Activated CD4-positive, alpha-beta T cell treated with anti-CD3 and anti-CD28 coated beads, Interleukin-2, amount 10 ng/mL, durations not matched to agents 7 days and 5 days (primary cell): ENCODE measurements at regions not wholly inside any gene's neighbourhood (a gene's known extent, or its start where the extent isn't known, plus 50 kb on each side); places are given as distances from the start of the nearest gene placed in this dataset.

ENCODE experiments used
- CTCF ChIA-PET: fragments of 350-600 bp; sonication (Branson Sonifier 250); formaldehyde crosslinking; loops from one replicate; lab custom pipeline; 2021; ENCODE audit warnings: antibody characterized with exemption; lab: Charles Lee
- POLR2A ChIA-PET: fragments of 350-600 bp; sonication (Branson Sonifier 250); formaldehyde crosslinking; loops from one replicate; lab custom pipeline; 2021; ENCODE audit warnings: antibody characterized with exemption; lab: Charles Lee
- DNase-seq: peaks from one replicate; pipeline ENCODE4 v3.0.0-alpha.2; 2020
- H3K27ac Mint-ChIP-seq: one replicate; pipeline ENCODE4 v1.8.0; 2021; ENCODE audit warnings: mild to moderate bottlenecking, moderate library complexity, mixed read lengths
- H3K27me3 Mint-ChIP-seq: one replicate; pipeline ENCODE4 v1.8.0; 2021; ENCODE audit warnings: mixed read lengths
- H3K36me3 Mint-ChIP-seq: one replicate; pipeline ENCODE4 v1.8.0; 2021; ENCODE audit warnings: low read depth, mixed read lengths
- H3K4me1 Mint-ChIP-seq: one replicate; pipeline ENCODE4 v1.8.0; 2021; ENCODE audit warnings: mixed read lengths
- H3K4me3 Mint-ChIP-seq: one replicate; pipeline ENCODE4 v1.8.0; 2021; ENCODE audit warnings: mild to moderate bottlenecking, moderate library complexity, mixed read lengths
- H3K9me3 Mint-ChIP-seq: one replicate; pipeline ENCODE4 v1.8.0; 2021; ENCODE audit warnings: mixed read lengths

GRCh38 chr3:135757421-135757820, 208.1 kb upstream of the PPP2R3A start:
- Mint-ChIP-seq H3K4me1 (no peaks in the 10 kb centered on the region), H3K9me3 (no peaks in the 10 kb centered on the region), H3K36me3 (no peaks in the 10 kb centered on the region), H3K4me3 (no peak overlapping the region), H3K27me3 (no peaks in the 10 kb centered on the region), H3K27ac (no peak overlapping the region)
- DNase-seq = no peak
- ChIA-PET CTCF (no interaction called here), POLR2A (no interaction called here)

DNA sequence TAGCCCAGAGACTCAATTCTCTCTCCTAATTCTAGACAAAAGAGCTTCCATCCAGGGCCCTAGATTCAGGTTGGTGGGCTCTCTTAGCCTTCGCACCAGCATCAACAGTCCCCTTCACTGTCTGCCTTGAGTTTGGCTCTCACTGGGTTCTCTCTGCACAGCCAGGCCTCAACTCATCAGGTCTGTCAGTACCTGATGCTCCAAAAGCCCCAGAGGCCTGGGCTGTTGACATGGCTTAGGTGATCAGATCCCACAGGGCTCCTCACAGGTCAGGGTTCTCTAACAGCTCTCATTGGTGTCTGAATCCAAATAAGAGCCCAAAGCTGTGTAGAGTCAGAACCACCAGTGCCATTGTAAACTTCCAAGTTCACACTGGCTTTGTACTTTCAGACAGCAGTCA, 206.6 kb upstream of the PPP2R3A start:
- no peaks in the 10 kb centered on the region for H3K36me3 Mint-ChIP-seq
- no peaks in the 10 kb centered on the region for H3K4me1 Mint-ChIP-seq
- H3K4me3 Mint-ChIP-seq = no peak overlapping the region
- POLR2A ChIA-PET = no interaction called here
- DNase-seq = no peak
- no peak overlapping the region for H3K27ac Mint-ChIP-seq
- CTCF ChIA-PET = no interaction called here
- H3K27me3 Mint-ChIP-seq = no peaks in the 10 kb centered on the region
- H3K9me3 Mint-ChIP-seq = no peaks in the 10 kb centered on the region

DNA sequence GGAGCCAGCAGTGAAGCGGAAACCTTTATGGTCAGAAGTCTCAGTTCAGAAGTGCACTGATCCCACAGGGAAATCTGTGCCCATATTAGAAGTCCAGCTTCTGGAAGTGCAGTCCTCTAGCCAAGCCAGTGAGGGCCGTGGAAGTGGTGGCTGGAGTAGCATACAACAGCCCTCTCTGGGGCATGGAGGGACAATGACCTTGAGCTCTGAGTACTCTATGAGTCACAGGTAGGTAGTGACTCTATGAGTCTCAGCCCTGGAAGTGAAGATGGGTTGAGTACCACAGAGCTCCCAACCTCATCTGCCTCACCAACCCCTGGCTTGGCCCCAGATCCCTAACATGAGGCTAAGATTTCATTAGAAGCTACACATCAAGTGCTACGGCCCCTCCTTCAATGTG, 205.9 kb upstream of the PPP2R3A start:
- CTCF ChIA-PET = no interaction called here
- no peak overlapping the region for H3K4me3 Mint-ChIP-seq
- no peaks in the 10 kb centered on the region for H3K27me3 Mint-ChIP-seq
- no peak overlapping the region for H3K27ac Mint-ChIP-seq
- no peaks in the 10 kb centered on the region for H3K36me3 Mint-ChIP-seq
- H3K4me1 Mint-ChIP-seq = no peaks in the 10 kb centered on the region
- POLR2A ChIA-PET = no interaction called here
- H3K9me3 Mint-ChIP-seq = no peaks in the 10 kb centered on the region
- no peak for DNase-seq

- no peak overlapping the region for H3K4me3 Mint-ChIP-seq
- peaks cover under 1% of the 10 kb centered on the region for H3K9me3 Mint-ChIP-seq
- no peak overlapping the region for H3K27ac Mint-ChIP-seq
- DNase-seq = no peak
- ChIA-PET POLR2A (interaction anchor here (0.6 kb wide), 1 partner anchor 540 kb away, joined by 3 read pairs; no protein-coding TSS in a partner anchor), CTCF (no interaction called here)
- H3K27me3 Mint-ChIP-seq = no peaks in the 10 kb centered on the region
- H3K4me1 Mint-ChIP-seq = no peaks in the 10 kb centered on the region
- H3K36me3 Mint-ChIP-seq = no peaks in the 10 kb centered on the region
These were observed 204.9 kb upstream of the PPP2R3A start for GRCh38 chr3:135760581-135760980.

DNA sequence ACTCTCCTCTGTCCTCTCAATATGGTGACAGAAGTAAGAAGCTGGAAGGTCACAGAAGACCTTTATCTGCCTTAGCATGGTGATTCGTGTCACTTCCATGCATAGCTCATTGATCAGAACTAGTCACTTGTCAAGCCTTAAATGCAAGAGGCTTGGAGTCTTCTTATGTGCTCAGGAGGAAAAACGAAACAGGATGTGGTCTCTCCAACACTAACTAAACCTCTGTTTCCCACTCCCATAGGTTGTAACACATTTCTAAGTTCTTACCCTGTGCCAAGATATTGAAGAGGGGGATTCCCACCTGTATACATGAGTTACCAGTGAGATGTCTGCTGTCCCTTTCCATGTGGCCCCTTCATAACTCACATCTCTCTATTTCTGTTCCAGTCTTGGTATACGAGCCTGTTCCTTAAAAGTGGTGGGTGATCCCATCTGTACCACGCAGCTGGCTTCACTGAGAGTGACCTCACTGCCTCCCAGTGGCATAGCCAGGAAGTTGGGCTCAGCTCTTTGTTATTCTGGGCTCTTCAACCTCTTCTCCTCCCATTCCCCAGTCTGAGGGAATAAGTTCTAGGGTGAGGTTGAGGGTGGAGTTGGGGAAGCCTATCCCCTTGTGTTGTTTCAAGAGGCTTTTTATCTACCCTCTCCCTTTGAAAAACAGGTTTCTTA, 203.2 kb upstream of the PPP2R3A start:
- no peak for DNase-seq
- Mint-ChIP-seq H3K9me3 (peaks cover 2% of the 10 kb centered on the region), H3K4me3 (no peak overlapping the region), H3K27ac (no peak overlapping the region), H3K4me1 (no peaks in the 10 kb centered on the region), H3K27me3 (no peaks in the 10 kb centered on the region), H3K36me3 (no peaks in the 10 kb centered on the region)
- ChIA-PET POLR2A (no interaction called here), CTCF (no interaction called here)

DNA sequence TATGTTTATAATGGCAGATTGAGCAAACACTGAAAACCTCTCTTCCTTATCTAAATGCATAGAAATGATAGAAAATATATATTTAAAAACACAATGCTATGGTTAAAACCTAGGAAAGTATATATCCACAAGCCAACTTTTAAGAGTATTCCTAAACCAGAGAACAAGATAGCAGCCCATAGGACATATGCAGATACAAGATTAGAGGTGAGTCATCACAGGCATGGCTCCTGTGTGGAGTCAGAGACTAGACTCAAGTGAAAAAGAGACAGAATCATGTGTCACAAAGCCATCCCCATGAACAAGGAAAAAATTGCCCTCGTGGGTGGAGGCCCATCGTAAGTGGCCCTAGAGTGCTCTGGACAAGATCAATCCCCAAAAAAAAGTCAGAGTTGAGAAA, 199.4 kb upstream of the PPP2R3A start:
- Mint-ChIP-seq H3K36me3 (no peaks in the 10 kb centered on the region), H3K4me1 (no peaks in the 10 kb centered on the region), H3K9me3 (peaks cover 2% of the 10 kb centered on the region), H3K27ac (no peak overlapping the region), H3K4me3 (no peak overlapping the region), H3K27me3 (no peaks in the 10 kb centered on the region)
- ChIA-PET POLR2A (no interaction called here), CTCF (no interaction called here)
- DNase-seq = no peak

- no peaks in the 10 kb centered on the region for H3K27me3 Mint-ChIP-seq
- ChIA-PET POLR2A (no interaction called here), CTCF (no interaction called here)
- H3K27ac Mint-ChIP-seq = no peak overlapping the region
- H3K4me1 Mint-ChIP-seq = no peaks in the 10 kb centered on the region
- H3K36me3 Mint-ChIP-seq = no peaks in the 10 kb centered on the region
- DNase-seq = no peak
- H3K4me3 Mint-ChIP-seq = no peak overlapping the region
- H3K9me3 Mint-ChIP-seq = no peaks in the 10 kb centered on the region
These were observed 193.8 kb upstream of the PPP2R3A start for GRCh38 chr3:135771760-135772159.

GRCh38 chr3:135779024-135779423, 186.5 kb upstream of the PPP2R3A start:
- ChIA-PET POLR2A (no interaction called here), CTCF (no interaction called here)
- Mint-ChIP-seq H3K9me3 (no peaks in the 10 kb centered on the region), H3K4me3 (no peak overlapping the region), H3K27ac (no peak overlapping the region), H3K4me1 (no peaks in the 10 kb centered on the region), H3K27me3 (no peaks in the 10 kb centered on the region), H3K36me3 (no peaks in the 10 kb centered on the region)
- DNase-seq = no peak

DNA sequence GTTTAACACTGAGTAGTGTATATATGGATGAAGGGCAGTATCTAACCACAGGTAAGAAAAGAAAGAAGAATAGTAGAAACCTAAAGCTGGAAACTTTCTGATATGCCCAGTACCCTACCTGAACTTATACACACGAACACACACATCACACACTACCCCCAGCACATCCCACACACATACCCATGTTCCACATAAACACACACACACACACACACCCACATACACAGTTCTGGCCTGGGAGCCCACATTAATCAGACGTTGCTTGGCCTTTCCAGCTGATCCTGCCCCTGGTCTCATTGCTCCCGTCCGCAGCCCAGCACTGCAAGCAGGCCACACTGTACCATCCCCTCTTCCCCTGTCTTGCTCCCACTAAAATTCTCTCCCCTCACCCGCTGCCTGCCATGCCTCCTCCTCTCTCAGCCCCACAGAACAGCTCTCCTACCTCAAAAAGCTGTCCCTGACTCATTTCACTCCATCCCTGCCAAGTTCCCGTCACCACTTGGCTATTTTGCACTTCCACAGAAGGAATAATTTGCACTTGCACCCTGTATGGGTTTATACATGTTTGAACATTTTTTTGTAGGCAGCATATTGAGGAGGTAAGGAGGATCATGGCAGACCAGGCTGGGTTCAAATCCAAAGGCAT, 185.8 kb upstream of the PPP2R3A start:
- no peak for DNase-seq
- no peaks in the 10 kb centered on the region for H3K27me3 Mint-ChIP-seq
- no peaks in the 10 kb centered on the region for H3K4me1 Mint-ChIP-seq
- no peaks in the 10 kb centered on the region for H3K36me3 Mint-ChIP-seq
- H3K27ac Mint-ChIP-seq = no peak overlapping the region
- no peak overlapping the region for H3K4me3 Mint-ChIP-seq
- no peaks in the 10 kb centered on the region for H3K9me3 Mint-ChIP-seq
- ChIA-PET POLR2A (no interaction called here), CTCF (no interaction called here)

- Mint-ChIP-seq H3K9me3 (no peaks in the 10 kb centered on the region), H3K27me3 (no peaks in the 10 kb centered on the region), H3K4me3 (no peak overlapping the region), H3K4me1 (no peaks in the 10 kb centered on the region), H3K36me3 (no peaks in the 10 kb centered on the region), H3K27ac (no peak overlapping the region)
- CTCF ChIA-PET = no interaction called here
- POLR2A ChIA-PET = no interaction called here
- no peak for DNase-seq
These were observed 184.3 kb upstream of the PPP2R3A start for GRCh38 chr3:135781026-135781815.

DNA sequence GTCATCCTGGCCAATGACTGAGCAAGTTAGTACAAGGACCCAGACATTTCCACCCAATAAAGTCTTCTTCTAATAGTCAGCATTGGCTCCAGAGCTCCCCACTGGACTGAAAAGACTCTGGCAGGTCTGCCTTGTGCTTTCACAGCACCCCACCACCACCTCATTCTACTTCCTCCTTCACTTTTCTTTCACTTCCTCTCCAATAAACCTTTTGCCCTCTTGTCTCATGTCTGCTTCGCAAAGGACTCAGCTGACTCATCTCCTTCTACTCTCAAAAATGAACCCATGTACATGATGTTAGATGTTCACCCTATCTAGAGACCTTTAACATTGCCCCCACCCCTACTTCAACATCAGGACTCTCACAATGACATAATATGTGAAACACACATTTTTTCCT, 181.0 kb upstream of the PPP2R3A start:
- no peaks in the 10 kb centered on the region for H3K4me1 Mint-ChIP-seq
- H3K27ac Mint-ChIP-seq = no peak overlapping the region
- ChIA-PET CTCF (no interaction called here), POLR2A (no interaction called here)
- no peaks in the 10 kb centered on the region for H3K27me3 Mint-ChIP-seq
- no peak for DNase-seq
- no peak overlapping the region for H3K4me3 Mint-ChIP-seq
- H3K9me3 Mint-ChIP-seq = no peaks in the 10 kb centered on the region
- H3K36me3 Mint-ChIP-seq = no peaks in the 10 kb centered on the region

- Mint-ChIP-seq H3K9me3 (peaks cover 4% of the 10 kb centered on the region), H3K27me3 (no peaks in the 10 kb centered on the region), H3K4me3 (no peak overlapping the region), H3K4me1 (no peaks in the 10 kb centered on the region), H3K27ac (no peak overlapping the region), H3K36me3 (no peaks in the 10 kb centered on the region)
- CTCF ChIA-PET = no interaction called here
- DNase-seq = no peak
- POLR2A ChIA-PET = no interaction called here
These were observed 177.4 kb upstream of the PPP2R3A start for GRCh38 chr3:135788146-135788545.

DNA sequence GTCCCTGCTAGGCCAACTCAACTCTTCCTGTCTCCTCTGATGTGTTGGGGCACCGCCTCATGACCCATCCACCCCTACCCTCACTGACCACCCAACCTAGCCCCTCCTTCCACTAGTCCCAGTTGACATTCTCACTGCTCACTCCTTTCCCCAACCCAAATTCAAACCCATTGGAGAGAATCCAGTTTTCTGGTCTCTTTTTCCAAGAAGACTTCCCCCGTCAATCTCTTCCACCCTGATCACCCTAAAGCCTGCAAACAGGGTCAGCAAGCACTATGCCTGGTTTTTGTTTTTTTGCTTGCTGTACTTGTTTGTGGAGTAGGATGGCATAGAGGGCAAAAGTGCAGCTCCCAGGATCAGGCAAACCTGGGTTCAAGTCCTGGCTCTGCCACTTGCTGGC, 176.6 kb upstream of the PPP2R3A start:
- Mint-ChIP-seq H3K9me3 (peaks cover 4% of the 10 kb centered on the region), H3K4me1 (no peaks in the 10 kb centered on the region), H3K36me3 (no peaks in the 10 kb centered on the region), H3K27me3 (no peaks in the 10 kb centered on the region), H3K27ac (no peak overlapping the region), H3K4me3 (no peak overlapping the region)
- no peak for DNase-seq
- ChIA-PET POLR2A (no interaction called here), CTCF (no interaction called here)
